Adrenal gland (tissue), 9 donors: ENCODE measurements at regions not wholly inside any gene's neighbourhood (a gene's known extent, or its start where the extent isn't known, plus 50 kb on each side); places are given as distances from the start of the nearest gene placed in this dataset.
A peak's percentile ranks its signal among the peaks of the same experiment; 100 is the strongest.

Experiments
- DNase-seq, 7 donors: peaks; one replicate each; pipeline ENCODE4 v3.0.0-alpha.2; 2019 to 2020
- H3K27ac ChIP-seq, 5 donors: fragments of 200-600 bp; sonication (generic) in 4 of 5; 1 replicate in 3 of 5; 2 replicates in 2 of 5; pipeline versions ENCODE4 v1.5.1 to v1.8.0; 2016 to 2020; ENCODE audit warnings: mild to moderate bottlenecking in 1 of 5
- H3K27me3 ChIP-seq: fragments of 200-600 bp; 2 replicates; pipeline ENCODE4 v1.8.0; 2021
- H3K36me3 ChIP-seq, 2 donors: fragments of 200-600 bp; replicated peaks in 1 of 2; 1 replicate in 1 of 2; 2 replicates in 1 of 2; pipeline versions ENCODE4 v1.5.1 to v1.8.0; 2018 to 2022
- H3K4me1 ChIP-seq, 2 donors: fragments of 200-600 bp; replicated peaks in 1 of 2; 1 replicate in 1 of 2; 2 replicates in 1 of 2; pipeline versions ENCODE4 v1.5.1 to v1.8.0; 2018 to 2021
- H3K4me3 ChIP-seq, 4 donors: fragments of 200-600 bp; sonication (generic) in 3 of 4; one replicate each; pipeline ENCODE4 v1.5.1; 2016 to 2018
- H3K9me3 ChIP-seq, 3 donors: fragments of 200-600 bp; sonication (generic) in 1 of 3; replicated peaks in 1 of 3; 1 replicate in 2 of 3; 2 replicates in 1 of 3; pipeline versions ENCODE4 v1.5.1 to v1.8.0; 2016 to 2021
- CTCF ChIP-seq, 6 experiments: fragments of 450-650 bp in 4 of 6; fragments of 200-600 bp in 2 of 6; sonication (generic) in 1 of 6; IDR thresholded peaks; 1 replicate in 5 of 6; 2 replicates in 1 of 6; pipeline versions ENCODE4 v1.5.1 to v1.8.0; 2016 to 2021; ENCODE audit warnings: antibody characterized with exemption in 6 of 6, mild to moderate bottlenecking in 2 of 6, moderate library complexity in 1 of 6
- POLR2A ChIP-seq, 2 donors: fragments of 450-650 bp; IDR thresholded peaks; one replicate each; pipeline ENCODE4 v1.6.1; 2017; ENCODE audit warnings: antibody characterized with exemption in 2 of 2, mild to moderate bottlenecking in 2 of 2, moderate library complexity in 1 of 2
- WGBS, 4 donors: extraction: QIAGEN DNeasy Blood & Tissue Kit in 2 of 4; methylation state at CpG; one replicate each; pipeline versions ENCODE4 v1.1.5 to v1.1.7; 2013 to 2017; 5-methylcytosine and 5-hydroxymethylcytosine counted together
- intact Hi-C, 2 donors: fragments of 100-400 bp; cut with DNase I; formaldehyde crosslinking; loops; one replicate each; pipeline versions ENCODE4 v1.14.1 to v1.15.0; 2022 to 2023
- donor health status: healthy with polysubstance abuse.
- donor health status: Bipolar disorder and iron deficiency.
- donor health status: DM: yes; HTN: yes; CAD: no.
- donor health status: DM: no; HTN: no; CAD: no.
- donor health status: DM: no; HTN: no; CAD: no.

- TF ChIP-seq CTCF (IDR thresholded peaks at IDR 0.05) = no peak
- no peak for TF ChIP-seq POLR2A (IDR thresholded peaks at IDR 0.05)
These were observed 419.4 kb upstream of the PTGER4 start for GRCh38 chr5:40260361-40260760.

GRCh38 chr5:40258222-40258621, 421.5 kb upstream of the PTGER4 start:
- Histone ChIP-seq H3K27ac (no peak overlapping the region), H3K36me3 (no peaks in the 10 kb centered on the region), H3K9me3 (no peaks in the 10 kb centered on the region), H3K27me3 (no peaks in the 10 kb centered on the region), H3K4me3 (no peak overlapping the region), H3K4me1 (no peaks in the 10 kb centered on the region)
- DNase-seq = no peak
- 46 to 69% (median 48%) methylated on average over 1 of the region's 1 CpG for WGBS, 4 donors
- intact Hi-C loops = no loop called here
- TF ChIP-seq CTCF (IDR thresholded peaks at IDR 0.05) = no peak
- no peak for TF ChIP-seq POLR2A (IDR thresholded peaks at IDR 0.05)

More at GRCh38 chr5:40260361-40260760, 419.4 kb upstream of the PTGER4 start:
- DNase-seq = peak in 6 of 7 donors; percentile 18 to 60 (median 28)
- intact Hi-C loops = no loop called here
- Histone ChIP-seq H3K4me3 (no peak overlapping the region), H3K27me3 (no peaks in the 10 kb centered on the region), H3K36me3 (no peaks in the 10 kb centered on the region), H3K9me3 (no peaks in the 10 kb centered on the region), H3K4me1 (no peaks in the 10 kb centered on the region), H3K27ac (no peak overlapping the region)
- WGBS, 4 donors = 44 to 50% (median 44%) methylated on average over 4 of the region's 4 CpGs

- no peak overlapping the region for H3K4me3 ChIP-seq
- no peaks in the 10 kb centered on the region for H3K9me3 ChIP-seq
- no peak overlapping the region for H3K27ac ChIP-seq
- H3K36me3 ChIP-seq = no peaks in the 10 kb centered on the region
- DNase-seq = no peak
- intact Hi-C loops = no loop called here
- TF ChIP-seq CTCF (IDR thresholded peaks at IDR 0.05) = no peak
- TF ChIP-seq POLR2A (IDR thresholded peaks at IDR 0.05) = no peak
- no peaks in the 10 kb centered on the region for H3K4me1 ChIP-seq
- H3K27me3 ChIP-seq = no peaks in the 10 kb centered on the region
These were observed 439.0 kb upstream of the PTGER4 start for GRCh38 chr5:40240671-40241070.

GRCh38 chr5:40240111-40240510, 439.6 kb upstream of the PTGER4 start:
- no peaks in the 10 kb centered on the region for H3K9me3 ChIP-seq
- intact Hi-C loops = no loop called here
- H3K27me3 ChIP-seq = no peaks in the 10 kb centered on the region
- TF ChIP-seq CTCF (IDR thresholded peaks at IDR 0.05) (no peak), POLR2A (IDR thresholded peaks at IDR 0.05) (no peak)
- WGBS, 4 donors = 36 to 53% (median 44%) methylated on average over 1 of the region's 1 CpG
- no peak for DNase-seq
- no peaks in the 10 kb centered on the region for H3K36me3 ChIP-seq
- no peak overlapping the region for H3K27ac ChIP-seq
- no peak overlapping the region for H3K4me3 ChIP-seq
- no peaks in the 10 kb centered on the region for H3K4me1 ChIP-seq
